CD4-positive, alpha-beta T cell (primary cell): ENCODE measurements at regions not wholly inside any gene's neighbourhood (a gene's known extent, or its start where the extent isn't known, plus 50 kb on each side); places are given as distances from the start of the nearest gene placed in this dataset.

Experiments
- ATAC-seq: fragments of 200-7000 bp; cut with Tn5 transposase; one replicate; pipeline ENCODE4 v1.10.0; 2022; ENCODE audit warnings: mild to moderate bottlenecking; ENCODE audit not compliant: poor library complexity
- CTCF ChIA-PET: fragments of 350-600 bp; sonication (Branson Sonifier 250); formaldehyde crosslinking; loops from one replicate; lab custom pipeline; 2021; ENCODE audit warnings: antibody characterized with exemption, inconsistent platforms; lab: Charles Lee
- POLR2A ChIA-PET: fragments of 350-600 bp; sonication (Branson Sonifier 250); formaldehyde crosslinking; loops from one replicate; lab custom pipeline; 2021; ENCODE audit warnings: antibody characterized with exemption, inconsistent platforms; lab: Charles Lee
- DNase-seq, 14 experiments: peaks; one replicate each; pipeline ENCODE4 v3.0.0-alpha.2; 2013 to 2020; ENCODE audit warnings: mixed read lengths in 2 of 14
- H3K27ac ChIP-seq, 2 donors: one replicate each; pipeline versions ENCODE4 v1.5.1 to v1.7.0; 2013; ENCODE audit warnings: low read length in 2 of 2, low read depth in 1 of 2, mild to moderate bottlenecking in 1 of 2
- H3K27me3 ChIP-seq, 2 experiments: 1 replicate in 1 of 2; 2 replicates in 1 of 2; pipeline versions ENCODE4 v1.6.1 to v1.7.0; 2013; ENCODE audit warnings: low read length in 2 of 2, control low read depth in 1 of 2, mild to moderate bottlenecking in 1 of 2, moderate library complexity in 1 of 2; ENCODE audit not compliant: insufficient read depth in 2 of 2, control insufficient read depth in 1 of 2
- H3K36me3 ChIP-seq: one replicate; pipeline ENCODE4 v1.6.1; 2013; ENCODE audit warnings: low read length, control low read depth; ENCODE audit not compliant: insufficient read depth
- H3K4me1 ChIP-seq: one replicate; pipeline ENCODE4 v1.6.1; 2013; ENCODE audit warnings: low read length, control low read depth; ENCODE audit not compliant: insufficient read depth
- H3K4me3 ChIP-seq: one replicate; pipeline ENCODE4 v1.5.1; 2013; ENCODE audit warnings: mild to moderate bottlenecking, low read length, moderate library complexity
- H3K9me3 ChIP-seq, 2 experiments: 1 replicate in 1 of 2; 2 replicates in 1 of 2; pipeline versions ENCODE4 v1.6.1 to v1.7.0; 2013; ENCODE audit warnings: low read length in 2 of 2, mild to moderate bottlenecking in 2 of 2, control low read depth in 1 of 2, moderate library complexity in 1 of 2; ENCODE audit not compliant: control insufficient read depth in 1 of 2, insufficient read depth in 1 of 2
- H3K27ac Mint-ChIP-seq: one replicate; pipeline ENCODE4 v1.8.0; 2020; ENCODE audit warnings: mixed read lengths
- H3K27me3 Mint-ChIP-seq: one replicate; pipeline ENCODE4 v1.8.0; 2021; ENCODE audit warnings: mixed read lengths
- H3K36me3 Mint-ChIP-seq: one replicate; pipeline ENCODE4 v1.8.0; 2021; ENCODE audit warnings: low read depth, mixed read lengths
- H3K4me1 Mint-ChIP-seq: one replicate; pipeline ENCODE4 v1.8.0; 2021; ENCODE audit warnings: low read depth, mixed read lengths
- H3K4me3 Mint-ChIP-seq: one replicate; pipeline ENCODE4 v1.8.0; 2020; ENCODE audit warnings: mild to moderate bottlenecking, mixed read lengths
- H3K9me3 Mint-ChIP-seq: one replicate; pipeline ENCODE4 v1.8.0; 2020; ENCODE audit warnings: mixed read lengths
- intact Hi-C, 2 experiments: fragments of 100-400 bp; cut with DNase I in 1 of 2; cut with micrococcal nuclease in 1 of 2; formaldehyde crosslinking; loops; one replicate each; pipeline versions ENCODE4 v1.15.1 to v1.9.0; 2023 to 2025; cut with DNase I, micrococcal nuclease
- TF ChIP-seq, protein P1 (sequence below): fragments of 200-600 bp; IDR thresholded peaks from one replicate; pipeline ENCODE4 v1.8.0; 2022; ENCODE audit warnings: antibody characterized with exemption, mild to moderate bottlenecking

DNA sequence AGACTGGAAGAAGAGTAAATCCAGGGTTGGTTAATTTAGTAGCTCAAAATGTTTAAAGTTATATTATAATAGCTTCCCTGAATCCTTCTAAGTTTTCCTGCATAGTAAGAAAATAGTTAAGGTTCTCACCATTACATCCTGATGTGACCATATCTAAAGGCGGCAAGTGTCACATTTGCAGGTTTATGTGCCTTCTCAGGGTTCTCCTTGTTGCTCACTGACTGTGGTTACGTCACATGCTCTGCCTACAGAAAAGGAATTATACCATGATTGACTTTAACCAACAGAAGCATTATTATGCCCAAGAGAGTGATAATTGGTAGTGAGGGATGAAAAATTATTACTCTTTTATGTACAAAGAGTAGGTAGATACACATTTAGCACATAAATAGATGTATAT is 539.8 kb downstream of the PTPRC start:
- TF ChIP-seq, protein P1, sequence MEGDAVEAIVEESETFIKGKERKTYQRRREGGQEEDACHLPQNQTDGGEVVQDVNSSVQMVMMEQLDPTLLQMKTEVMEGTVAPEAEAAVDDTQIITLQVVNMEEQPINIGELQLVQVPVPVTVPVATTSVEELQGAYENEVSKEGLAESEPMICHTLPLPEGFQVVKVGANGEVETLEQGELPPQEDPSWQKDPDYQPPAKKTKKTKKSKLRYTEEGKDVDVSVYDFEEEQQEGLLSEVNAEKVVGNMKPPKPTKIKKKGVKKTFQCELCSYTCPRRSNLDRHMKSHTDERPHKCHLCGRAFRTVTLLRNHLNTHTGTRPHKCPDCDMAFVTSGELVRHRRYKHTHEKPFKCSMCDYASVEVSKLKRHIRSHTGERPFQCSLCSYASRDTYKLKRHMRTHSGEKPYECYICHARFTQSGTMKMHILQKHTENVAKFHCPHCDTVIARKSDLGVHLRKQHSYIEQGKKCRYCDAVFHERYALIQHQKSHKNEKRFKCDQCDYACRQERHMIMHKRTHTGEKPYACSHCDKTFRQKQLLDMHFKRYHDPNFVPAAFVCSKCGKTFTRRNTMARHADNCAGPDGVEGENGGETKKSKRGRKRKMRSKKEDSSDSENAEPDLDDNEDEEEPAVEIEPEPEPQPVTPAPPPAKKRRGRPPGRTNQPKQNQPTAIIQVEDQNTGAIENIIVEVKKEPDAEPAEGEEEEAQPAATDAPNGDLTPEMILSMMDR, result no peak
- H3K27ac ChIP-seq, result no peak overlapping the region
- no peak overlapping the region for H3K4me3 ChIP-seq
- Mint-ChIP-seq H3K36me3 (no peaks in the 10 kb centered on the region), H3K27me3 (no peaks in the 10 kb centered on the region), H3K27ac (no peak overlapping the region), H3K4me3 (no peak overlapping the region), H3K9me3 (no peaks in the 10 kb centered on the region), H3K4me1 (peaks cover 13% of the 10 kb centered on the region)
- DNase-seq (no peak), ATAC-seq (no peak)
- peaks cover 9% of the 10 kb centered on the region for H3K4me1 ChIP-seq
- no peaks in the 10 kb centered on the region for H3K36me3 ChIP-seq
- no peaks in the 10 kb centered on the region for H3K27me3 ChIP-seq
- ChIA-PET POLR2A (no interaction called here), CTCF (interaction anchor here (0.9 kb wide), 1 partner anchor 25 kb away, joined by 3 read pairs; no protein-coding TSS in a partner anchor)
- no peaks in the 10 kb centered on the region for H3K9me3 ChIP-seq
- intact Hi-C loops, result no loop called here

GRCh38 chr1:199182186-199182843 is 543.5 kb downstream of the PTPRC start:
- H3K36me3 Mint-ChIP-seq, result no peaks in the 10 kb centered on the region
- DNase-seq, result no peak
- Histone ChIP-seq H3K27me3 (no peaks in the 10 kb centered on the region), H3K9me3 (no peaks in the 10 kb centered on the region), H3K27ac (no peak overlapping the region), H3K4me3 (no peak overlapping the region), H3K36me3 (no peaks in the 10 kb centered on the region), H3K4me1 (no peaks in the 10 kb centered on the region)
- H3K27me3 Mint-ChIP-seq, result no peaks in the 10 kb centered on the region
- ATAC-seq, result no peak
- ChIA-PET POLR2A (no interaction called here), CTCF (no interaction called here)
- TF ChIP-seq, protein P1, result no peak
- no peak overlapping the region for H3K4me3 Mint-ChIP-seq
- H3K9me3 Mint-ChIP-seq, result no peaks in the 10 kb centered on the region
- intact Hi-C loops, result no loop called here
- no peak overlapping the region for H3K27ac Mint-ChIP-seq
- H3K4me1 Mint-ChIP-seq, result no peaks in the 10 kb centered on the region

GRCh38 chr1:199184180-199184579 is 545.3 kb downstream of the PTPRC start:
- Histone ChIP-seq H3K27me3 (no peaks in the 10 kb centered on the region), H3K27ac (no peak overlapping the region), H3K9me3 (no peaks in the 10 kb centered on the region), H3K4me1 (no peaks in the 10 kb centered on the region), H3K36me3 (no peaks in the 10 kb centered on the region), H3K4me3 (no peak overlapping the region)
- H3K27me3 Mint-ChIP-seq, result no peaks in the 10 kb centered on the region
- TF ChIP-seq, protein P1, result no peak
- H3K27ac Mint-ChIP-seq, result no peak overlapping the region
- intact Hi-C loops, result no loop called here
- no peak overlapping the region for H3K4me3 Mint-ChIP-seq
- ChIA-PET CTCF (no interaction called here), POLR2A (no interaction called here)
- no peaks in the 10 kb centered on the region for H3K4me1 Mint-ChIP-seq
- ATAC-seq (no peak), DNase-seq (no peak)
- no peaks in the 10 kb centered on the region for H3K9me3 Mint-ChIP-seq
- no peaks in the 10 kb centered on the region for H3K36me3 Mint-ChIP-seq
